K562 (cell line): ENCODE measurements at regions not wholly inside any gene's neighbourhood (a gene's known extent, or its start where the extent isn't known, plus 50 kb on each side); places are given as distances from the start of the nearest gene placed in this dataset.

Experiments used
- DDX20 ChIP-seq: fragments of 450-650 bp; IDR thresholded peaks from 2 replicates; pipeline ENCODE4 v1.6.1; 2016; ENCODE audit warnings: missing genetic modification characterization, low read depth, mild to moderate bottlenecking, missing compliant biosample characterization, moderate library complexity
- FOXK1 ChIP-seq: sonication (generic); formaldehyde crosslinking; IDR thresholded peaks from 2 replicates; pipeline ENCODE4 v1.8.0; 2022; ENCODE audit warnings: missing genetic modification reagents, mild to moderate bottlenecking, borderline replicate concordance
- HDAC2 ChIP-seq: fragments of 450-650 bp; IDR thresholded peaks from 2 replicates; pipeline ENCODE4 v1.6.1; 2016; ENCODE audit warnings: mild to moderate bottlenecking
- HMGN3 ChIP-seq: IDR thresholded peaks from 2 replicates; pipeline ENCODE4 v1.6.1; 2011; ENCODE audit warnings: borderline replicate concordance, low read depth, mild to moderate bottlenecking, mixed read lengths, low read length; ENCODE audit not compliant: insufficient read length; ENCODE audit errors: extremely low read depth
- MAFK ChIP-seq: IDR thresholded peaks from 2 replicates; pipeline ENCODE4 v1.6.1; 2011; ENCODE audit warnings: low read length, improper control_type of control experiment
- MYC ChIP-seq, 2 experiments: fragments of 250-450 bp in 1 of 2; sonication (Bioruptor Pico) in 1 of 2; IDR thresholded peaks; 2 replicates each; pipeline versions ENCODE4 v1.5.1 to v1.6.1; 2012 to 2021; ENCODE audit warnings: low read depth in 2 of 2, borderline replicate concordance in 1 of 2, improper control_type of control experiment in 1 of 2, low read length in 1 of 2, mild to moderate bottlenecking in 1 of 2, moderate library complexity in 1 of 2
- NFIC ChIP-seq: fragments of 450-650 bp; IDR thresholded peaks from 2 replicates; pipeline ENCODE4 v1.6.1; 2017; ENCODE audit warnings: mild to moderate bottlenecking, inconsistent platforms
- PRMT5 ChIP-seq: sonication (generic); formaldehyde crosslinking; IDR thresholded peaks from 2 replicates; pipeline ENCODE4 v1.5.0; 2020; ENCODE audit warnings: missing genetic modification reagents
- RFX1 ChIP-seq: fragments of 450-650 bp; IDR thresholded peaks from 2 replicates; pipeline ENCODE4 v1.6.1; 2016; ENCODE audit warnings: mild to moderate bottlenecking, moderate library complexity
- SLC30A9 ChIP-seq: fragments of 250-450 bp; sonication (Bioruptor Pico); IDR thresholded peaks from 2 replicates; pipeline ENCODE4 v1.8.0; 2022; ENCODE audit warnings: mild to moderate bottlenecking, moderate library complexity
- SMC3 ChIP-seq: conservative IDR thresholded peaks from 2 replicates; pipeline ENCODE4 v1.6.1; 2011; ENCODE audit warnings: low read depth, low read length, improper control_type of control experiment; ENCODE audit not compliant: insufficient read depth
- SREBF1 ChIP-seq: fragments of 150-350 bp; IDR thresholded peaks from 2 replicates; pipeline ENCODE4 v1.6.1; 2014; ENCODE audit warnings: antibody characterized with exemption, low read depth, low read length, borderline replicate concordance
- ZBTB8A ChIP-seq: fragments of 450-650 bp; IDR thresholded peaks from 2 replicates; pipeline ENCODE4 v1.6.1; 2018; ENCODE audit warnings: mild to moderate bottlenecking, moderate library complexity; ENCODE audit not compliant: partially characterized antibody
- ZNF561 ChIP-seq: fragments of 450-650 bp; formaldehyde crosslinking; conservative IDR thresholded peaks from 2 replicates; pipeline ENCODE4 v1.4.0; 2020; ENCODE audit warnings: mild to moderate bottlenecking, moderate library complexity
- ZNF695 ChIP-seq: fragments of 450-650 bp; formaldehyde crosslinking; IDR thresholded peaks from 2 replicates; pipeline ENCODE4 v1.4.0; 2020; ENCODE audit warnings: mild to moderate bottlenecking, moderate library complexity
- TF ChIP-seq, protein P1 (sequence below): fragments of 450-650 bp; IDR thresholded peaks from 2 replicates; pipeline ENCODE4 v1.6.1; 2016; ENCODE audit warnings: low read depth
- TF ChIP-seq, protein P2 (sequence below): fragments of 250-450 bp; sonication (Bioruptor Pico); IDR thresholded peaks from 2 replicates; pipeline ENCODE4 v1.9.0; 2021; ENCODE audit warnings: mild to moderate bottlenecking
- TF ChIP-seq, protein P3 (sequence below): IDR thresholded peaks from 2 replicates; pipeline ENCODE4 v1.6.1; 2016; ENCODE audit warnings: missing genetic modification characterization, missing compliant biosample characterization
- TF ChIP-seq, protein P4 (sequence below): fragments of 450-650 bp; IDR thresholded peaks from 2 replicates; pipeline ENCODE4 v1.6.1; 2016; ENCODE audit warnings: low read depth, mild to moderate bottlenecking, moderate library complexity

DNA sequence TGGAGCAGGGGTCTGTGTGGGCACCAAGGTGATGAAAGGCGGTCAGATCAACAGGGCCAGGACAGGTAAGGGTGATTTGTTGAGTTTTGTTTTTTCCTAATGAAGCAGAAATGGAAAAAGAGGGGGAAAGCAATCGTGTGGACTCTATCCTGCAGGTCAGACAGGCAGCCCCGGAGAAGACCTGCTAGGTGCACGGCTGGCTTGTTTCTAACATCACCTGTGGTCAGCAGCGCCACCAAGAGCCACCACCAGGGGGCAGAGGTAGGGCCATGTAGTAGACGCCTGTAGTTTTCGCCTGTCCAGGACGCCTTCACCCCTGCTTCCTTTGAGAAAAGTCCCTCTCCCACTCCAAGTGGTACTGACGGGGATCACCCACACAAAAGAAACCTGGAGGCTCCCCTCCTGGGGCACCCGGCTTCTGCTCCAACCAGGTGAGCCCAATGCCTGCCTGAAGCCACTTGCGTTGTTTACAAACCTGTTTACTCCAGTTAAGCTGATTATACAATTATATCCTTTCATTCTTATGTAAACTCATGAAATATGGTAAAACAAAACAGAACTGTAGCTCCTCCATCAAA is 54.2 kb upstream of the SEC14L1 start (continued):
- TF ChIP-seq, protein P1, sequence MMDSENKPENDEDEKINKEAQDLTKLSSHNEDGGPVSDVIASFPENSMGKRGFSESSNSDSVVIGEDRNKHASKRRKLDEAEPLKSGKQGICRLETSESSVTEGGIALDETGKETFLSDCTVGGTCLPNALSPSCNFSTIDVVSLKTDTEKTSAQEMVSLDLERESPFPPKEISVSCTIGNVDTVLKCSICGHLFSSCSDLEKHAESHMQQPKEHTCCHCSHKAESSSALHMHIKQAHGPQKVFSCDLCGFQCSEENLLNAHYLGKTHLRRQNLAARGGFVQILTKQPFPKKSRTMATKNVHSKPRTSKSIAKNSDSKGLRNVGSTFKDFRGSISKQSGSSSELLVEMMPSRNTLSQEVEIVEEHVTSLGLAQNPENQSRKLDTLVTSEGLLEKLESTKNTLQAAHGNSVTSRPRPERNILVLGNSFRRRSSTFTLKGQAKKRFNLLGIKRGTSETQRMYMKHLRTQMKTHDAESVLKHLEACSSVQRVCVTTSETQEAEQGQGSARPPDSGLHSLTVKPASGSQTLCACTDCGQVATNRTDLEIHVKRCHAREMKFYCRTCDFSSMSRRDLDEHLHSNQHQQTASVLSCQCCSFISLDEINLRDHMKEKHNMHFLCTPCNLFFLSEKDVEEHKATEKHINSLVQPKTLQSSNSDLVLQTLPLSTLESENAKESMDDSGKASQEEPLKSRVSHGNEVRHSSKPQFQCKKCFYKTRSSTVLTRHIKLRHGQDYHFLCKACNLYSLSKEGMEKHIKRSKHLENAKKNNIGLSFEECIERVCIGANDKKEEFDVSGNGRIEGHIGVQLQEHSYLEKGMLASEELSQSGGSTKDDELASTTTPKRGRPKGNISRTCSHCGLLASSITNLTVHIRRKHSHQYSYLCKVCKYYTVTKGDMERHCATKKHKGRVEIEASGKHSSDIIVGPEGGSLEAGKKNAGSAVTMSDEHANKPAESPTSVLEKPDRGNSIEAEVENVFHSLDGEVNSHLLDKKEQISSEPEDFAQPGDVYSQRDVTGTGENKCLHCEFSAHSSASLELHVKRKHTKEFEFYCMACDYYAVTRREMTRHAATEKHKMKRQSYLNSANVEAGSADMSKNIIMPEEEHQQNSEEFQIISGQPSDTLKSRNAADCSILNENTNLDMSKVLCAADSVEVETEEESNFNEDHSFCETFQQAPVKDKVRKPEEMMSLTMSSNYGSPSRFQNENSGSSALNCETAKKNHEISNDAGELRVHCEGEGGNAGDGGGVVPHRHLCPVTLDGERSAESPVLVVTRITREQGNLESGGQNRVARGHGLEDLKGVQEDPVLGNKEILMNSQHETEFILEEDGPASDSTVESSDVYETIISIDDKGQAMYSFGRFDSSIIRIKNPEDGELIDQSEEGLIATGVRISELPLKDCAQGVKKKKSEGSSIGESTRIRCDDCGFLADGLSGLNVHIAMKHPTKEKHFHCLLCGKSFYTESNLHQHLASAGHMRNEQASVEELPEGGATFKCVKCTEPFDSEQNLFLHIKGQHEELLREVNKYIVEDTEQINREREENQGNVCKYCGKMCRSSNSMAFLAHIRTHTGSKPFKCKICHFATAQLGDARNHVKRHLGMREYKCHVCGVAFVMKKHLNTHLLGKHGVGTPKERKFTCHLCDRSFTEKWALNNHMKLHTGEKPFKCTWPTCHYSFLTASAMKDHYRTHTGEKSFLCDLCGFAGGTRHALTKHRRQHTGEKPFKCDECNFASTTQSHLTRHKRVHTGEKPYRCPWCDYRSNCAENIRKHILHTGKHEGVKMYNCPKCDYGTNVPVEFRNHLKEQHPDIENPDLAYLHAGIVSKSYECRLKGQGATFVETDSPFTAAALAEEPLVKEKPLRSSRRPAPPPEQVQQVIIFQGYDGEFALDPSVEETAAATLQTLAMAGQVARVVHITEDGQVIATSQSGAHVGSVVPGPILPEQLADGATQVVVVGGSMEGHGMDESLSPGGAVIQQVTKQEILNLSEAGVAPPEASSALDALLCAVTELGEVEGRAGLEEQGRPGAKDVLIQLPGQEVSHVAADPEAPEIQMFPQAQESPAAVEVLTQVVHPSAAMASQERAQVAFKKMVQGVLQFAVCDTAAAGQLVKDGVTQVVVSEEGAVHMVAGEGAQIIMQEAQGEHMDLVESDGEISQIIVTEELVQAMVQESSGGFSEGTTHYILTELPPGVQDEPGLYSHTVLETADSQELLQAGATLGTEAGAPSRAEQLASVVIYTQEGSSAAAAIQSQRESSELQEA, result no peak
- TF ChIP-seq, protein P2, sequence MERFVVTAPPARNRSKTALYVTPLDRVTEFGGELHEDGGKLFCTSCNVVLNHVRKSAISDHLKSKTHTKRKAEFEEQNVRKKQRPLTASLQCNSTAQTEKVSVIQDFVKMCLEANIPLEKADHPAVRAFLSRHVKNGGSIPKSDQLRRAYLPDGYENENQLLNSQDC (CRISPR knock-in tag), result no peak
- TF ChIP-seq MYC (IDR thresholded peaks at IDR 0.05; ENCODE audit: low read depth, low read length) (no peak), MYC (CRISPR knock-in tag; IDR thresholded peaks at IDR 0.05; ENCODE audit: borderline replicate concordance, low read depth) (no peak), HDAC2 (0 out of 2 replicates have a peak, but pooled peaks have one; percentile 16), SMC3 (peak; percentile 88), RFX1 (no peak), MAFK (no peak), ZNF561 (no peak), ZNF695 (no peak), ZBTB8A (no peak), DDX20 (tag) (no peak), NFIC (no peak), PRMT5 (CRISPR knock-in tag) (no peak), FOXK1 (CRISPR knock-in tag) (0 out of 2 replicates have a peak, but pooled peaks have one; percentile 44), HMGN3 (no peak), SREBF1 (no peak), SLC30A9 (CRISPR knock-in tag) (no peak)
- TF ChIP-seq, protein P3, sequence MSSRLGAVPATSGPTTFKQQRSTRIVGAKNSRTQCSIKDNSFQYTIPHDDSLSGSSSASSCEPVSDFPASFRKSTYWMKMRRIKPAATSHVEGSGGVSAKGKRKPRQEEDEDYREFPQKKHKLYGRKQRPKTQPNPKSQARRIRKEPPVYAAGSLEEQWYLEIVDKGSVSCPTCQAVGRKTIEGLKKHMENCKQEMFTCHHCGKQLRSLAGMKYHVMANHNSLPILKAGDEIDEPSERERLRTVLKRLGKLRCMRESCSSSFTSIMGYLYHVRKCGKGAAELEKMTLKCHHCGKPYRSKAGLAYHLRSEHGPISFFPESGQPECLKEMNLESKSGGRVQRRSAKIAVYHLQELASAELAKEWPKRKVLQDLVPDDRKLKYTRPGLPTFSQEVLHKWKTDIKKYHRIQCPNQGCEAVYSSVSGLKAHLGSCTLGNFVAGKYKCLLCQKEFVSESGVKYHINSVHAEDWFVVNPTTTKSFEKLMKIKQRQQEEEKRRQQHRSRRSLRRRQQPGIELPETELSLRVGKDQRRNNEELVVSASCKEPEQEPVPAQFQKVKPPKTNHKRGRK (tag), result no peak
- TF ChIP-seq, protein P4, sequence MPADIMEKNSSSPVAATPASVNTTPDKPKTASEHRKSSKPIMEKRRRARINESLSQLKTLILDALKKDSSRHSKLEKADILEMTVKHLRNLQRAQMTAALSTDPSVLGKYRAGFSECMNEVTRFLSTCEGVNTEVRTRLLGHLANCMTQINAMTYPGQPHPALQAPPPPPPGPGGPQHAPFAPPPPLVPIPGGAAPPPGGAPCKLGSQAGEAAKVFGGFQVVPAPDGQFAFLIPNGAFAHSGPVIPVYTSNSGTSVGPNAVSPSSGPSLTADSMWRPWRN, result no peak
